Neuronal stem cell (in vitro differentiated cells): ENCODE measurements at regions not wholly inside any gene's neighbourhood (a gene's known extent, or its start where the extent isn't known, plus 50 kb on each side); places are given as distances from the start of the nearest gene placed in this dataset.

Source experiments
- DNase-seq: peaks from one replicate; pipeline ENCODE4 v3.0.0-alpha.2; 2013; ENCODE audit warnings: low spot score
- H2AFZ ChIP-seq: one replicate; pipeline ENCODE4 v1.6.1; 2013; ENCODE audit warnings: mild to moderate bottlenecking, low read length, inconsistent platforms
- H2AK5ac ChIP-seq: 2 replicates; pipeline ENCODE4 v1.6.1; 2013; ENCODE audit warnings: low read depth, mild to moderate bottlenecking, inconsistent platforms, low read length, moderate library complexity, mixed read lengths
- H2BK120ac ChIP-seq: 2 replicates; pipeline ENCODE4 v1.6.1; 2013; ENCODE audit warnings: low read depth, mild to moderate bottlenecking, inconsistent platforms, low read length, moderate library complexity, mixed read lengths
- H2BK12ac ChIP-seq: one replicate; pipeline ENCODE4 v1.6.1; 2013; ENCODE audit warnings: low read length, inconsistent platforms
- H2BK15ac ChIP-seq: 2 replicates; pipeline ENCODE4 v1.6.1; 2013; ENCODE audit warnings: mild to moderate bottlenecking, low read length, inconsistent platforms, mixed read lengths
- H2BK5ac ChIP-seq: one replicate; pipeline ENCODE4 v1.6.1; 2013; ENCODE audit warnings: inconsistent platforms, mild to moderate bottlenecking, low read length, moderate library complexity
- H3K14ac ChIP-seq: one replicate; pipeline ENCODE4 v1.6.1; 2013; ENCODE audit warnings: low read length, inconsistent platforms
- H3K18ac ChIP-seq: 2 replicates; pipeline ENCODE4 v1.6.1; 2013; ENCODE audit warnings: low read length, inconsistent platforms
- H3K23ac ChIP-seq: 2 replicates; pipeline ENCODE4 v1.6.1; 2013; ENCODE audit warnings: low read depth, mild to moderate bottlenecking, mixed read lengths, low read length, inconsistent platforms; ENCODE audit not compliant: poor library complexity
- H3K27ac ChIP-seq: replicated peaks from 3 replicates; pipeline ENCODE4 v1.5.1; 2013; ENCODE audit warnings: low read length, inconsistent platforms
- H3K27me3 ChIP-seq, 3 experiments: 2 replicates each; pipeline ENCODE4 v1.6.1; 2013; ENCODE audit warnings: low read length in 3 of 3, mild to moderate bottlenecking in 2 of 3, inconsistent platforms in 1 of 3, low read depth in 1 of 3, mixed read lengths in 1 of 3, moderate library complexity in 1 of 3; ENCODE audit not compliant: control insufficient read depth in 3 of 3, insufficient read depth in 3 of 3
- H3K36me3 ChIP-seq, 2 donors: replicated peaks in 1 of 2; 2 replicates each; pipeline ENCODE4 v1.6.1; 2013; ENCODE audit warnings: low read length in 2 of 2; ENCODE audit not compliant: control insufficient read depth in 2 of 2, insufficient read depth in 2 of 2
- H3K4ac ChIP-seq: 2 replicates; pipeline ENCODE4 v1.6.1; 2013; ENCODE audit warnings: inconsistent platforms, mild to moderate bottlenecking, low read length, moderate library complexity
- H3K4me1 ChIP-seq, 2 donors: 1 replicate in 1 of 2; 2 replicates in 1 of 2; pipeline ENCODE4 v1.6.1; 2013; ENCODE audit warnings: low read length in 2 of 2, low read depth in 1 of 2; ENCODE audit not compliant: control insufficient read depth in 2 of 2, insufficient read depth in 1 of 2
- H3K4me2 ChIP-seq: one replicate; pipeline ENCODE4 v1.6.1; 2013; ENCODE audit warnings: mild to moderate bottlenecking, low read length, inconsistent platforms; ENCODE audit not compliant: insufficient read depth, poor library complexity, severe bottlenecking
- H3K4me3 ChIP-seq, 2 donors: 2 replicates each; pipeline ENCODE4 v1.5.1; 2013; ENCODE audit warnings: low read length in 2 of 2, mild to moderate bottlenecking in 2 of 2, inconsistent platforms in 1 of 2, moderate library complexity in 1 of 2
- H3K79me1 ChIP-seq: one replicate; pipeline ENCODE4 v1.6.1; 2013; ENCODE audit warnings: low read depth, mild to moderate bottlenecking, inconsistent platforms, low read length, moderate library complexity
- H3K9ac ChIP-seq: one replicate; pipeline ENCODE4 v1.6.1; 2013; ENCODE audit warnings: mild to moderate bottlenecking, low read depth, low read length, inconsistent platforms; ENCODE audit not compliant: poor library complexity
- H3K9me3 ChIP-seq, 2 donors: replicated peaks in 1 of 2; 2 replicates each; pipeline versions ENCODE3 to v1.6.1; 2013; ENCODE audit warnings: low read length in 2 of 2, mild to moderate bottlenecking in 2 of 2, inconsistent platforms in 1 of 2, low read depth in 1 of 2, mixed read lengths in 1 of 2, moderate library complexity in 1 of 2; ENCODE audit not compliant: control insufficient read depth in 2 of 2, insufficient read depth in 1 of 2
- H4K8ac ChIP-seq: one replicate; pipeline ENCODE4 v1.6.1; 2013; ENCODE audit warnings: low read depth, mild to moderate bottlenecking, inconsistent platforms, low read length, moderate library complexity
- H4K91ac ChIP-seq: one replicate; pipeline ENCODE4 v1.6.1; 2013; ENCODE audit warnings: low read length, low read depth, mild to moderate bottlenecking, inconsistent platforms; ENCODE audit not compliant: poor library complexity
- WGBS, 2 donors: extraction: QIAGEN DNeasy Blood & Tissue Kit; methylation state at CpG; one replicate each; pipeline ENCODE4 v1.1.7; 2013; ENCODE audit warnings: missing lambda C conversion rate in 2 of 2, mixed read lengths in 1 of 2; ENCODE audit not compliant: insufficient read length in 2 of 2, insufficient replicate concordance in 1 of 2; ENCODE audit errors: extremely low coverage in 2 of 2; 5-methylcytosine and 5-hydroxymethylcytosine counted together

GRCh38 chr7:46713868-46714596 is 793.0 kb upstream of the IGFBP3 start:
- H2BK12ac ChIP-seq: no peak overlapping the region
- no peak overlapping the region for H2BK15ac ChIP-seq
- H3K36me3 ChIP-seq: no peaks in the 10 kb centered on the region
- H3K9ac ChIP-seq: no peak overlapping the region
- H4K91ac ChIP-seq: no peak overlapping the region
- H3K79me1 ChIP-seq: no peaks in the 10 kb centered on the region
- H3K4ac ChIP-seq: no peak overlapping the region
- H3K27ac ChIP-seq: no peak overlapping the region
- H3K4me2 ChIP-seq: no peak overlapping the region
- H3K18ac ChIP-seq: no peak overlapping the region
- no peak overlapping the region for H2AK5ac ChIP-seq
- H3K9me3 ChIP-seq: no peaks in the 10 kb centered on the region
- H2BK120ac ChIP-seq: no peak overlapping the region
- H3K27me3 ChIP-seq: no peaks in the 10 kb centered on the region
- peaks cover 0 to 3% of the 10 kb centered on the region in 2 donors for H3K4me1 ChIP-seq
- no peak overlapping the region for H4K8ac ChIP-seq
- peak overlapping the region in 1 of 2 donors; percentile 40 for H3K4me3 ChIP-seq
- H3K23ac ChIP-seq: no peak overlapping the region
- no CpG with 5 or more reads among the region's 4 CpGs for WGBS, 2 donors
- no peak overlapping the region for H3K14ac ChIP-seq
- no peak overlapping the region for H2AFZ ChIP-seq
- DNase-seq: no peak
- H2BK5ac ChIP-seq: no peak overlapping the region

DNA sequence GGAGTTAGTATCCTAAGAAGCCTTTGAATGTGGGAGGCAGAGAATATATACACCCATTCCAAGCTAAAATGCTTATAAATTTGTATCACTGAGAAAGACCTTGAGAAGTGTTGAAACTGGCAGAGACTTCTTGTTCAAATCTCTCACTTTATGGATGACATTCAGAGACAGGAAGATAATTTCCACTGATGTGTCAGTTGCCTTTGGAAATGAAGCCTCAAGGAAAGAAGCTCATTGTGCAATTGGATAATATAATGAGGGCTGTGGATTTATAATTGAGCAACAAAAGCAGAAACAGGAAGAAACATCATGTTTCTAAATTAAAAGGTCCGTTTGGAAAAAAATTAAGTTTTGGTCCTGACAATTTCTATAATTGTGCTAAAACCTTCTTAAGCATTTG is 789.9 kb upstream of the IGFBP3 start:
- Histone ChIP-seq H2BK5ac (no peak overlapping the region), H2AK5ac (no peak overlapping the region)
- no CpG with 5 or more reads among the region's 1 CpG for WGBS, 2 donors

GRCh38 chr7:46707973-46708372 is 786.9 kb upstream of the IGFBP3 start:
- DNase-seq: no peak
- H3K4ac ChIP-seq: no peak overlapping the region
- no peak overlapping the region for H2AK5ac ChIP-seq
- no peaks in the 10 kb centered on the region for H3K79me1 ChIP-seq
- no peak overlapping the region for H4K91ac ChIP-seq
- H3K27ac ChIP-seq: no peak overlapping the region
- no peak overlapping the region for H2BK5ac ChIP-seq
- H3K9ac ChIP-seq: no peak overlapping the region
- no peak overlapping the region for H2BK15ac ChIP-seq
- H3K36me3 ChIP-seq: no peaks in the 10 kb centered on the region
- no peak overlapping the region for H4K8ac ChIP-seq
- H3K14ac ChIP-seq: no peak overlapping the region
- H3K4me1 ChIP-seq: peaks cover 0 to 1% of the 10 kb centered on the region in 2 donors
- H2BK12ac ChIP-seq: no peak overlapping the region
- H2BK120ac ChIP-seq: no peak overlapping the region
- H3K23ac ChIP-seq: no peak overlapping the region
- no peak overlapping the region for H3K4me3 ChIP-seq
- no peak overlapping the region for H2AFZ ChIP-seq
- no peak overlapping the region for H3K18ac ChIP-seq
- H3K9me3 ChIP-seq: peaks cover 0 to 2% of the 10 kb centered on the region in 2 donors
- no peaks in the 10 kb centered on the region for H3K27me3 ChIP-seq
- no peak overlapping the region for H3K4me2 ChIP-seq

More for the DNA sequence above, 789.9 kb upstream of the IGFBP3 start:
- no peak overlapping the region for H4K91ac ChIP-seq
- H3K23ac ChIP-seq: no peak overlapping the region
- H3K9me3 ChIP-seq: peaks cover 0 to 2% of the 10 kb centered on the region in 2 donors
- peak overlapping the region; percentile 48 for H2AFZ ChIP-seq
- no peak for DNase-seq
- H3K4me1 ChIP-seq: peaks cover 0 to 3% of the 10 kb centered on the region in 2 donors
- H3K18ac ChIP-seq: no peak overlapping the region
- no peaks in the 10 kb centered on the region for H3K36me3 ChIP-seq
- H3K14ac ChIP-seq: no peak overlapping the region
- no peak overlapping the region for H2BK15ac ChIP-seq
- H2BK120ac ChIP-seq: no peak overlapping the region
- no peaks in the 10 kb centered on the region for H3K79me1 ChIP-seq
- no peak overlapping the region for H3K4me3 ChIP-seq
- no peak overlapping the region for H3K9ac ChIP-seq
- no peak overlapping the region for H4K8ac ChIP-seq
- H3K27me3 ChIP-seq: no peaks in the 10 kb centered on the region
- H3K27ac ChIP-seq: no peak overlapping the region
- H2BK12ac ChIP-seq: no peak overlapping the region
- H3K4me2 ChIP-seq: no peak overlapping the region
- no peak overlapping the region for H3K4ac ChIP-seq

- Histone ChIP-seq H3K27me3 (no peaks in the 10 kb centered on the region), H3K4me1 (no peaks in the 10 kb centered on the region), H3K9ac (no peak overlapping the region), H3K9me3 (peaks cover 0 to 2% of the 10 kb centered on the region in 2 donors), H4K8ac (no peak overlapping the region), H3K4me3 (no peak overlapping the region), H2BK5ac (no peak overlapping the region), H3K27ac (no peak overlapping the region), H3K36me3 (no peaks in the 10 kb centered on the region), H3K14ac (no peak overlapping the region), H3K23ac (no peak overlapping the region), H3K79me1 (no peaks in the 10 kb centered on the region), H2BK12ac (no peak overlapping the region), H2AFZ (no peak overlapping the region), H2BK120ac (no peak overlapping the region), H2AK5ac (no peak overlapping the region), H2BK15ac (no peak overlapping the region), H3K18ac (no peak overlapping the region), H4K91ac (no peak overlapping the region), H3K4ac (no peak overlapping the region), H3K4me2 (no peak overlapping the region)
- no peak for DNase-seq
- 100% methylated on average over 1 of the region's 7 CpGs; no CpG with 5 or more reads in 1 of the 2 donors for WGBS, 2 donors
Observed at GRCh38 chr7:46705386-46706255, 784.5 kb upstream of the IGFBP3 start.
